GM10248 (cell line): ENCODE measurements at regions not wholly inside any gene's neighbourhood (a gene's known extent, or its start where the extent isn't known, plus 50 kb on each side); places are given as distances from the start of the nearest gene placed in this dataset.

ENCODE experiments used
- CTCF ChIA-PET: fragments of 300-600 bp; sonication (Branson Sonifier 250); formaldehyde crosslinking; extraction: SDS; loops from one replicate; lab custom pipeline; 2021; ENCODE audit warnings: antibody characterized with exemption; lab: Yijun Ruan, JAX
- POLR2A ChIA-PET: fragments of 350-650 bp; sonication (Branson Sonifier 250); formaldehyde crosslinking; extraction: SDS; loops from one replicate; lab custom pipeline; 2020; ENCODE audit warnings: antibody characterized with exemption; lab: Yijun Ruan, JAX
- DNase-seq: peaks from one replicate; pipeline ENCODE4 v3.0.0; 2012; ENCODE audit errors: extremely low spot score
- CTCF ChIP-seq: IDR thresholded peaks from 2 replicates; pipeline ENCODE4 v1.5.1; 2012; ENCODE audit warnings: mild to moderate bottlenecking, low read depth; ENCODE audit errors: extremely low read depth, missing control alignments, control extremely low read depth

GRCh38 chr18:7168408-7168807, 50.8 kb upstream of the LAMA1 start:
- DNase-seq = no peak
- ChIA-PET POLR2A (no interaction called here), CTCF (no interaction called here)
- TF ChIP-seq CTCF = no peak
